ENCODE measurements at regions not wholly inside any gene's neighbourhood (a gene's known extent, or its start where the extent isn't known, plus 50 kb on each side); places are given as distances from the start of the nearest gene placed in this dataset.
A peak's percentile ranks its signal among the peaks of the same experiment; 100 is the strongest.
"Not testable (repeated sequence)": the region's sequence is repeated elsewhere in the genome, so short reads cannot be mapped to it uniquely, and the experiment has no call there.

- DNase-seq = no peak
Measured at GRCh38 chr12:105637470-105637869, 307.0 kb downstream of the C12orf75 start.

GRCh38 chr12:105640761-105641160 is 310.3 kb downstream of the C12orf75 start:
- DNase-seq = no peak

- no peak for DNase-seq
Measured at GRCh38 chr12:105641749-105642148, 311.3 kb downstream of the C12orf75 start.

- DNase-seq = peak in 1 of 56 donors; percentile 17
Measured at GRCh38 chr12:105644770-105645169, 314.3 kb downstream of the C12orf75 start.

- no peak for DNase-seq
Measured at GRCh38 chr12:105654606-105655005, 324.1 kb downstream of the C12orf75 start.

GRCh38 chr12:105658389-105658788 is 327.9 kb downstream of the C12orf75 start:
- DNase-seq = no peak

GRCh38 chr12:105659355-105660075 is 329.0 kb downstream of the C12orf75 start:
- peak in 3 of 56 donors; percentile 6 to 7 (median 7) for DNase-seq

GRCh38 chr12:105664765-105665164 is 334.3 kb downstream of the C12orf75 start:
- DNase-seq = not testable (repeated sequence)

GRCh38 chr12:105665366-105665765 is 334.9 kb downstream of the C12orf75 start:
- DNase-seq = no peak

GRCh38 chr12:105667973-105668743 is 337.7 kb downstream of the C12orf75 start:
- DNase-seq = no peak

- no peak for DNase-seq
Measured at GRCh38 chr12:105670672-105671071, 340.2 kb downstream of the C12orf75 start.

- no peak for DNase-seq
Measured at GRCh38 chr12:105671720-105672119, 341.2 kb downstream of the C12orf75 start.

- no peak for DNase-seq
Measured at GRCh38 chr12:105672121-105672975, 341.9 kb downstream of the C12orf75 start.

GRCh38 chr12:105674871-105675699 is 344.6 kb downstream of the C12orf75 start:
- no peak for DNase-seq

GRCh38 chr12:105676694-105677093 is 346.2 kb downstream of the C12orf75 start:
- no peak for DNase-seq

GRCh38 chr12:105677672-105678071 is 347.2 kb downstream of the C12orf75 start:
- no peak for DNase-seq

GRCh38 chr12:105679982-105680381 is 349.5 kb downstream of the C12orf75 start:
- no peak for DNase-seq

GRCh38 chr12:105681341-105681740 is 350.9 kb downstream of the C12orf75 start:
- DNase-seq = no peak

GRCh38 chr12:105682821-105683220 is 352.3 kb downstream of the C12orf75 start:
- DNase-seq = not testable (repeated sequence)

- not testable (repeated sequence) for DNase-seq
Measured at GRCh38 chr12:105683836-105684235, 353.3 kb downstream of the C12orf75 start.

- no peak for DNase-seq
Measured at GRCh38 chr12:105698075-105698474, 367.6 kb downstream of the C12orf75 start.

Data from nucleus accumbens (tissue), 56 donors.